K562 (cell line): ENCODE measurements at regions not wholly inside any gene's neighbourhood (a gene's known extent, or its start where the extent isn't known, plus 50 kb on each side); places are given as distances from the start of the nearest gene placed in this dataset.

Source experiments
- ATAC-seq: fragments of 200-7000 bp; cut with Tn5 transposase; 3 replicates; pipeline ENCODE4 v1.9.1; 2020; ENCODE audit warnings: moderate library complexity
- BruUV-seq: library from RNA; stranded (reverse); fragments of 400-500 nt; replicated peaks from 2 replicates; lab custom pipeline; 2021; lab: Mats Ljungman, UMichigan
- CTCF ChIA-PET: fragments of 300-600 bp; formaldehyde crosslinking; extraction: SDS; loops from one replicate; lab custom pipeline; 2021; ENCODE audit warnings: low intra/inter-chr PET ratio; lab: Yijun Ruan, JAX
- POLR2A ChIA-PET: fragments of 300-600, 350-650 bp; sonication (Branson Sonifier 250); formaldehyde crosslinking; extraction: SDS; loops from one replicate; lab custom pipeline; 2021; ENCODE audit warnings: antibody characterized with exemption, inconsistent platforms; lab: Yijun Ruan, JAX
- DNase-seq, 4 experiments: peaks; one replicate each; pipeline versions ENCODE4 v3.0.0 to v3.0.0-alpha.2; 2011 to 2018; ENCODE audit warnings: low spot score in 3 of 4, mixed read lengths in 3 of 4; ENCODE audit errors: extremely low read depth in 1 of 4
- FAIRE-seq: peaks from 2 replicates; lab custom pipeline; 2011; peaks lifted over from hg19 to GRCh38; lab: Jason Lieb, UNC
- H2AFZ ChIP-seq: 2 replicates; pipeline ENCODE4 v1.6.0; 2011; ENCODE audit warnings: low read depth, low read length, control low read depth, inconsistent platforms
- H3K27ac ChIP-seq: fragments of 200-600 bp; 3 replicates; pipeline ENCODE4 v1.8.0; 2011; ENCODE audit warnings: low read depth, mild to moderate bottlenecking, control low read depth, inconsistent platforms, low read length, moderate library complexity, mixed read lengths; ENCODE audit errors: extremely low read depth
- H3K27me3 ChIP-seq, 2 experiments: fragments of 300-600 bp in 1 of 2; 2 replicates in 1 of 2; 3 replicates in 1 of 2; pipeline versions ENCODE4 v1.6.0 to v1.8.0; 2011; ENCODE audit warnings: inconsistent platforms in 2 of 2, low read length in 2 of 2, mild to moderate bottlenecking in 1 of 2, mixed read lengths in 1 of 2, moderate library complexity in 1 of 2; ENCODE audit not compliant: control insufficient read depth in 2 of 2, insufficient read depth in 2 of 2
- H3K36me3 ChIP-seq: fragments of 300-600 bp; 3 replicates; pipeline ENCODE4 v1.8.0; 2011; ENCODE audit warnings: mild to moderate bottlenecking, low read length, inconsistent platforms; ENCODE audit not compliant: control insufficient read depth, insufficient read depth
- H3K4me1 ChIP-seq, 2 experiments: fragments of 200-600 bp in 1 of 2; replicated peaks in 1 of 2; 2 replicates in 1 of 2; 3 replicates in 1 of 2; pipeline versions ENCODE4 v1.5.1 to v1.8.0; 2011; ENCODE audit warnings: inconsistent platforms in 2 of 2, low read length in 2 of 2, mild to moderate bottlenecking in 1 of 2, mixed read lengths in 1 of 2, moderate library complexity in 1 of 2; ENCODE audit not compliant: control insufficient read depth in 2 of 2, insufficient read depth in 2 of 2
- H3K4me2 ChIP-seq: 2 replicates; pipeline ENCODE4 v1.6.1; 2011; ENCODE audit warnings: low read length, control low read depth, inconsistent platforms, mixed read lengths; ENCODE audit not compliant: insufficient read depth
- H3K4me3 ChIP-seq: fragments of 200-600 bp; sonication (generic), shearing (Covaris generic); 2 replicates; pipeline ENCODE4 v1.5.1; 2016; ENCODE audit warnings: control low read depth, inconsistent platforms
- H3K79me2 ChIP-seq: fragments of 200-600 bp; 3 replicates; pipeline ENCODE4 v1.8.0; 2011; ENCODE audit warnings: low read length, inconsistent platforms; ENCODE audit not compliant: control insufficient read depth, insufficient read depth
- H3K9ac ChIP-seq, 2 experiments: 2 replicates each; pipeline versions ENCODE4 v1.6.0 to v1.6.1; 2011; ENCODE audit warnings: low read depth in 2 of 2, low read length in 2 of 2, control low read depth in 1 of 2, inconsistent platforms in 1 of 2, mild to moderate bottlenecking in 1 of 2, mixed read lengths in 1 of 2; ENCODE audit not compliant: insufficient read depth in 1 of 2
- H3K9me1 ChIP-seq: one replicate; pipeline ENCODE4 v1.6.0; 2011; ENCODE audit warnings: inconsistent platforms, mild to moderate bottlenecking, low read length, moderate library complexity; ENCODE audit not compliant: control insufficient read depth, insufficient read depth
- H3K9me3 ChIP-seq: replicated peaks from 2 replicates; pipeline ENCODE4 v1.5.1; 2011; ENCODE audit warnings: low read depth, low read length, inconsistent platforms; ENCODE audit not compliant: control insufficient read depth, insufficient read depth
- H4K20me1 ChIP-seq: replicated peaks from 2 replicates; pipeline ENCODE4 v1.6.1; 2011; ENCODE audit warnings: low read length, inconsistent platforms, mixed read lengths; ENCODE audit not compliant: control insufficient read depth, insufficient read depth
- EHMT2 ChIP-seq: fragments of 450-650 bp; IDR thresholded peaks from 2 replicates; pipeline ENCODE4 v1.6.1; 2018; ENCODE audit warnings: antibody characterized with exemption
- GATA2 ChIP-seq: sonication (generic); formaldehyde crosslinking; IDR thresholded peaks from 2 replicates; pipeline ENCODE4 v1.4.0; 2020; ENCODE audit warnings: mild to moderate bottlenecking, missing genetic modification reagents
- HDAC8 ChIP-seq: fragments of 450-650 bp; IDR thresholded peaks from 2 replicates; pipeline ENCODE4 v1.6.1; 2016; ENCODE audit warnings: mild to moderate bottlenecking, missing genetic modification characterization, moderate library complexity, missing compliant biosample characterization
- PBX2 ChIP-seq, 2 experiments: IDR thresholded peaks in 1 of 2; conservative IDR thresholded peaks in 1 of 2; 2 replicates each; pipeline ENCODE4 v1.6.1; 2016; ENCODE audit warnings: low read depth in 2 of 2, mild to moderate bottlenecking in 1 of 2, missing compliant biosample characterization in 1 of 2, missing genetic modification characterization in 1 of 2, moderate library complexity in 1 of 2
- PRMT5 ChIP-seq: sonication (generic); formaldehyde crosslinking; IDR thresholded peaks from 2 replicates; pipeline ENCODE4 v1.5.0; 2020; ENCODE audit warnings: missing genetic modification reagents
- SRSF7 ChIP-seq: fragments of 200-400 bp; formaldehyde crosslinking; optimal IDR thresholded peaks from 2 replicates; pipeline ENCODE3; 2017; ENCODE audit warnings: mild to moderate bottlenecking, low read depth, low read length
- TAL1 ChIP-seq: fragments of 450-650 bp; IDR thresholded peaks from 2 replicates; pipeline ENCODE4 v1.6.1; 2016; ENCODE audit warnings: mild to moderate bottlenecking
- ZFP36 ChIP-seq: fragments of 150-350 bp; IDR thresholded peaks from 2 replicates; pipeline ENCODE4 v1.6.1; 2018; ENCODE audit warnings: low read length, low read depth; ENCODE audit not compliant: partially characterized antibody
- ZNF57 ChIP-seq: fragments of 450-650 bp; formaldehyde crosslinking; IDR thresholded peaks from 2 replicates; pipeline ENCODE4 v1.4.0; 2020; ENCODE audit warnings: mild to moderate bottlenecking, moderate library complexity
- WGBS: fragments of 100-300 bp; shearing (Covaris generic); methylation state at CpG from one replicate; pipeline ENCODE4 v1.1.6; 2016; ENCODE audit warnings: low coverage, mixed read lengths; ENCODE audit not compliant: insufficient coverage; ENCODE audit errors: missing lambda C conversion rate; 5-methylcytosine and 5-hydroxymethylcytosine counted together
- in situ Hi-C: fragments of 300-500 bp; cut with MboI; formaldehyde crosslinking; loops from 4 replicates; pipeline ENCODE4 v1.15.0; 2018; ENCODE audit warnings: inconsistent platforms, mixed read lengths
- intact Hi-C: fragments of 100-400 bp; cut with micrococcal nuclease; formaldehyde crosslinking; loops from 2 replicates; pipeline ENCODE4 v1.14.2; 2022
- TF ChIP-seq, protein P1 (sequence below): fragments of 450-650 bp; IDR thresholded peaks from 2 replicates; pipeline ENCODE4 v1.6.1; 2018; ENCODE audit warnings: mild to moderate bottlenecking, low read depth; ENCODE audit not compliant: partially characterized antibody

- TF ChIP-seq, protein P1, sequence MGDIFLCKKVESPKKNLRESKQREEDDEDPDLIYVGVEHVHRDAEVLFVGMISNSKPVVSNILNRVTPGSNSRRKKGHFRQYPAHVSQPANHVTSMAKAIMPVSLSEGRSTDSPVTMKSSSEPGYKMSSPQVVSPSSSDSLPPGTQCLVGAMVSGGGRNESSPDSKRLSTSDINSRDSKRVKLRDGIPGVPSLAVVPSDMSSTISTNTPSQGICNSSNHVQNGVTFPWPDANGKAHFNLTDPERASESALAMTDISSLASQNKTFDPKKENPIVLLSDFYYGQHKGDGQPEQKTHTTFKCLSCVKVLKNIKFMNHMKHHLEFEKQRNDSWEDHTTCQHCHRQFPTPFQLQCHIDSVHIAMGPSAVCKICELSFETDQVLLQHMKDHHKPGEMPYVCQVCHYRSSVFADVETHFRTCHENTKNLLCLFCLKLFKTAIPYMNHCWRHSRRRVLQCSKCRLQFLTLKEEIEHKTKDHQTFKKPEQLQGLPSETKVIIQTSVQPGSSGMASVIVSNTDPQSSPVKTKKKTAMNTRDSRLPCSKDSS: no peak
- no peak for TF ChIP-seq PRMT5
- TF ChIP-seq ZFP36: no peak
- TF ChIP-seq TAL1: no peak
Measured at GRCh38 chr11:29844701-29845379, 172.0 kb downstream of the KCNA4 start (continued).

DNA sequence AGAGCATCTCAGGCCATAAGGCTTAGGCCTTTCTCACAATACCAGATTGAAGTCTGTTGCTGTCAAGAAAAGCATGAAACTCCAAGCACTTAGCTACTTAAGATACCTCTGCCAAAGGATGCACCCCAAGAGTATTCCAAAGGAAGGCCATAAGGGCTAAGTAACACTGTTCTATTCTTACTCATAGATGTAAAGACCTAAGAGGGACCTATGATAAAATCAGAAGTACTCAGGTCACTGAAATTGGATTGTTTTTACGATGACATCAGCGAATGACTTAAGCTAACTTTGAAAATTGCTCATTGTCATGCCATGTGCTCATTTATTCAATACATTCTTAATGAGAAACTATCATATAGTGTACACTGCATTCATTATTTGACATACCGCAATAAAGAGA lies 172.8 kb downstream of the KCNA4 start:
- no peaks in the 10 kb centered on the region for H3K36me3 ChIP-seq
- no peak overlapping the region for H3K9ac ChIP-seq
- no peaks in the 10 kb centered on the region for H4K20me1 ChIP-seq
- H3K4me1 ChIP-seq: no peaks in the 10 kb centered on the region
- H3K27ac ChIP-seq: no peak overlapping the region
- no peak overlapping the region for H3K4me3 ChIP-seq
- no peaks in the 10 kb centered on the region for H3K79me2 ChIP-seq
- ChIA-PET CTCF (no interaction called here), POLR2A (no interaction called here)
- 2% methylated on average over 3 of the region's 3 CpGs for WGBS
- no TSS peak for BruUV-seq
- intact Hi-C loops (no loop called here), in situ Hi-C loops (no loop called here)
- DNase-seq (no peak), FAIRE-seq (no peak), ATAC-seq (no peak)
- no peak overlapping the region for H2AFZ ChIP-seq
- H3K9me1 ChIP-seq: no peaks in the 10 kb centered on the region
- no peak overlapping the region for H3K4me2 ChIP-seq
- H3K9me3 ChIP-seq: 0 out of 2 replicates have a peak, but pooled peaks cover 1% of the 10 kb centered on the region
- no peaks in the 10 kb centered on the region for H3K27me3 ChIP-seq
- TF ChIP-seq HDAC8 (tag) (no peak), EHMT2 (no peak), ZNF57 (CRISPR knock-in tag) (no peak), PBX2 (CRISPR knock-in tag; IDR thresholded peaks at IDR 0.05; ENCODE audit: low read depth) (no peak), PBX2 (tag; conservative IDR thresholded peaks at IDR 0.05; ENCODE audit: low read depth) (no peak), SRSF7 (no peak), GATA2 (CRISPR knock-in tag) (no peak)
